Keratinocyte (primary cell): ENCODE measurements at regions not wholly inside any gene's neighbourhood (a gene's known extent, or its start where the extent isn't known, plus 50 kb on each side); places are given as distances from the start of the nearest gene placed in this dataset.

ENCODE experiments used
- CTCF ChIP-seq, 3 experiments: IDR thresholded peaks in 1 of 3; conservative IDR thresholded peaks in 1 of 3; optimal IDR thresholded peaks in 1 of 3; 2 replicates in 2 of 3; 3 replicates in 1 of 3; pipeline versions ENCODE3 to v1.5.1; 2011; ENCODE audit warnings: low read length in 3 of 3, mild to moderate bottlenecking in 3 of 3, moderate library complexity in 2 of 3, control low read depth in 1 of 3, inconsistent platforms in 1 of 3; ENCODE audit not compliant: insufficient read depth in 2 of 3; ENCODE audit errors: extremely low read depth in 1 of 3
- EZH2 ChIP-seq: IDR thresholded peaks from one replicate; pipeline ENCODE4 v1.6.1; 2012; ENCODE audit warnings: inconsistent platforms, mild to moderate bottlenecking, low read length, moderate library complexity

GRCh38 chr2:21761361-21761760 is 637.6 kb downstream of the TDRD15 start:
- TF ChIP-seq CTCF (optimal IDR thresholded peaks at IDR 0.05 in 1 of 3, IDR thresholded peaks at IDR 0.05 in 1 of 3, conservative IDR thresholded peaks at IDR 0.05 in 1 of 3; ENCODE audit: extremely low read depth in 1 of 3, insufficient read depth in 2 of 3, low read length in 3 of 3) (no peak), EZH2 (no peak)
